ENCODE measurements at regions not wholly inside any gene's neighbourhood (a gene's known extent, or its start where the extent isn't known, plus 50 kb on each side); places are given as distances from the start of the nearest gene placed in this dataset.

- H3K4me3 ChIP-seq (ENCODE audit: control insufficient read depth, low read depth, low read length): no peak overlapping the region
- TF ChIP-seq CTCF (conservative IDR thresholded peaks at IDR 0.05; ENCODE audit: control insufficient read depth, insufficient read depth, low read depth, low read length): no peak
- no peak for DNase-seq (ENCODE audit: low read depth)
Observed at GRCh38 chr4:96037705-96038104, 197.8 kb downstream of the PDHA2 start.

- no peak for DNase-seq (ENCODE audit: low read depth)
- no peak for TF ChIP-seq CTCF (conservative IDR thresholded peaks at IDR 0.05; ENCODE audit: control insufficient read depth, insufficient read depth, low read depth, low read length)
- no peak overlapping the region for H3K4me3 ChIP-seq (ENCODE audit: control insufficient read depth, low read depth, low read length)
Observed at GRCh38 chr4:96039217-96039616, 199.3 kb downstream of the PDHA2 start.

- DNase-seq (ENCODE audit: low read depth): no peak
- no peak for TF ChIP-seq CTCF (conservative IDR thresholded peaks at IDR 0.05; ENCODE audit: control insufficient read depth, insufficient read depth, low read depth, low read length)
- H3K4me3 ChIP-seq (ENCODE audit: control insufficient read depth, low read depth, low read length): no peak overlapping the region
Observed at GRCh38 chr4:96039803-96040436, 200.0 kb downstream of the PDHA2 start.

GRCh38 chr4:96044971-96045370, 205.1 kb downstream of the PDHA2 start:
- no peak overlapping the region for H3K4me3 ChIP-seq (ENCODE audit: control insufficient read depth, low read depth, low read length)
- TF ChIP-seq CTCF (conservative IDR thresholded peaks at IDR 0.05; ENCODE audit: control insufficient read depth, insufficient read depth, low read depth, low read length): no peak
- no peak for DNase-seq (ENCODE audit: low read depth)

- TF ChIP-seq CTCF (conservative IDR thresholded peaks at IDR 0.05; ENCODE audit: control insufficient read depth, insufficient read depth, low read depth, low read length): no peak
- no peak overlapping the region for H3K4me3 ChIP-seq (ENCODE audit: control insufficient read depth, low read depth, low read length)
- DNase-seq (ENCODE audit: low read depth): peak; percentile 5
Observed at GRCh38 chr4:96052827-96053226, 212.9 kb downstream of the PDHA2 start.

- H3K4me3 ChIP-seq (ENCODE audit: control insufficient read depth, low read depth, low read length): no peak overlapping the region
- DNase-seq (ENCODE audit: low read depth): no peak
- TF ChIP-seq CTCF (conservative IDR thresholded peaks at IDR 0.05; ENCODE audit: control insufficient read depth, insufficient read depth, low read depth, low read length): no peak
Observed at GRCh38 chr4:96056346-96056934, 216.5 kb downstream of the PDHA2 start.

Measured in fibroblast of mammary gland (primary cell).